ENCODE measurements at regions not wholly inside any gene's neighbourhood (a gene's known extent, or its start where the extent isn't known, plus 50 kb on each side); places are given as distances from the start of the nearest gene placed in this dataset.

GRCh38 chr4:111988514-111988913 lies 156.7 kb upstream of the FAM241A start (continued):
- TF ChIP-seq ATF2 (IDR thresholded peaks at IDR 0.05; ENCODE audit: low read length), result no peak
- TF ChIP-seq CTBP2 (IDR thresholded peaks at IDR 0.05; ENCODE audit: borderline replicate concordance, insufficient read depth, insufficient read length, low read length), result no peak
- no peak for TF ChIP-seq GTF2F1 (IDR thresholded peaks at IDR 0.05; ENCODE audit: borderline replicate concordance, low read depth, low read length)
- TF ChIP-seq CBX8 (IDR thresholded peaks at IDR 0.05; ENCODE audit: borderline replicate concordance, low read depth, low read length), result no peak
- TF ChIP-seq GABPA (IDR thresholded peaks at IDR 0.05; ENCODE audit: borderline replicate concordance, insufficient read depth, low read length), result no peak
- TF ChIP-seq SAP30 (IDR thresholded peaks at IDR 0.05; ENCODE audit: insufficient read depth, insufficient replicate concordance, low read length), result no peak
- TF ChIP-seq RBBP5 (IDR thresholded peaks at IDR 0.05; ENCODE audit: borderline replicate concordance, low read depth, low read length), result no peak
